C4-2B (cell line): ENCODE measurements at regions not wholly inside any gene's neighbourhood (a gene's known extent, or its start where the extent isn't known, plus 50 kb on each side); places are given as distances from the start of the nearest gene placed in this dataset.

Experiments
- CTCF ChIP-seq: fragments of 450-650 bp; conservative IDR thresholded peaks from 2 replicates; pipeline ENCODE4 v1.5.1; 2017; ENCODE audit warnings: mild to moderate bottlenecking
- ZFX ChIP-seq: fragments of 450-650 bp; IDR thresholded peaks from 2 replicates; pipeline ENCODE4 v1.6.1; 2017

DNA sequence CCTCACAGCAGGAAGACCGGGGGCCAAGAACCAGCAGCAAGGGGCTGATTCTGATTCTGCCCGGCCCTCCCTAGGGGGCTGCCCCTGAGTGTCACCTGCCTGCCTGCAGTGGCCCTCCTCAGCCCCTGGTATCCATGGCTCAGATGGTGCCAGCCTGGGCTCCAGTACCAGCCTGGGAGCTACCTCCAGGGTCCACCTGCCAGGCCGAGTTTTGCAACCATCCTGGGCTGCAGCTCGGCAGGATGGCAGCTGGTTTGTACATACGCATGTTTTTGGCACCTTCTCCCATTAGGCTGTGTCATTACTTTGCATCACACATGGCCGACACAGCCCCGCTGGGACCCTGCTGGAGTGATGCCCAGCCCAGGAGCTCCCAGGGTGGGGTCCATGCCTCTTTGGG, 93.3 kb upstream of the WNT4 start:
- TF ChIP-seq CTCF (no peak), ZFX (no peak)
